C1 segment of cervical spinal cord (tissue), 14 donors: ENCODE measurements at regions not wholly inside any gene's neighbourhood (a gene's known extent, or its start where the extent isn't known, plus 50 kb on each side); places are given as distances from the start of the nearest gene placed in this dataset.
A peak's percentile ranks its signal among the peaks of the same experiment; 100 is the strongest.

ENCODE experiments used
- DNase-seq, 14 donors: peaks; one replicate each; lab custom pipeline; 2025; lab: John Stamatoyannopoulos, UW

GRCh38 chr4:35503435-35503834 lies 740.9 kb downstream of the ARAP2 start:
- no peak for DNase-seq

- no peak for DNase-seq
Observed at GRCh38 chr4:35506161-35506560, 738.2 kb downstream of the ARAP2 start.

- DNase-seq, result no peak
Observed at GRCh38 chr4:35511851-35512250, 732.5 kb downstream of the ARAP2 start.

GRCh38 chr4:35516102-35516501 lies 728.2 kb downstream of the ARAP2 start:
- DNase-seq, result no peak

- no peak for DNase-seq
Observed at GRCh38 chr4:35520059-35520458, 724.3 kb downstream of the ARAP2 start.

- DNase-seq, result no peak
Observed at GRCh38 chr4:35521682-35522081, 722.6 kb downstream of the ARAP2 start.

- DNase-seq, result peak in 9 of 14 donors; percentile 1 to 51 (median 32)
Observed at GRCh38 chr4:35525192-35525978, 718.9 kb downstream of the ARAP2 start.

- no peak for DNase-seq
Observed at GRCh38 chr4:35526456-35526855, 717.9 kb downstream of the ARAP2 start.

- DNase-seq, result no peak
Observed at GRCh38 chr4:35534962-35535361, 709.4 kb downstream of the ARAP2 start.

GRCh38 chr4:35538807-35539206 lies 705.5 kb downstream of the ARAP2 start:
- DNase-seq, result no peak

GRCh38 chr4:35539404-35540055 lies 704.8 kb downstream of the ARAP2 start:
- no peak for DNase-seq

- peak in 1 of 14 donors; percentile 0 for DNase-seq
Observed at GRCh38 chr4:35541146-35541887, 703.0 kb downstream of the ARAP2 start.

- no peak for DNase-seq
Observed at GRCh38 chr4:35541888-35542213, 702.5 kb downstream of the ARAP2 start.

GRCh38 chr4:35548921-35549320 lies 695.4 kb downstream of the ARAP2 start:
- DNase-seq, result no peak

- no peak for DNase-seq
Observed at GRCh38 chr4:35556387-35556786, 687.9 kb downstream of the ARAP2 start.

- DNase-seq, result no peak
Observed at GRCh38 chr4:35559559-35560365, 684.6 kb downstream of the ARAP2 start.

- no peak for DNase-seq
Observed at GRCh38 chr4:35562861-35563260, 681.5 kb downstream of the ARAP2 start.

GRCh38 chr4:35565640-35566039 lies 678.7 kb downstream of the ARAP2 start:
- no peak for DNase-seq

GRCh38 chr4:35591035-35591434 lies 653.3 kb downstream of the ARAP2 start:
- no peak for DNase-seq

GRCh38 chr4:35604252-35604651 lies 640.1 kb downstream of the ARAP2 start:
- no peak for DNase-seq

- no peak for DNase-seq
Observed at GRCh38 chr4:35604724-35605123, 639.6 kb downstream of the ARAP2 start.

GRCh38 chr4:35608205-35608604 lies 636.1 kb downstream of the ARAP2 start:
- DNase-seq, result no peak
